GM10266 (cell line): ENCODE measurements at regions not wholly inside any gene's neighbourhood (a gene's known extent, or its start where the extent isn't known, plus 50 kb on each side); places are given as distances from the start of the nearest gene placed in this dataset.

ENCODE experiments used
- DNase-seq: peaks from one replicate; pipeline ENCODE4 v3.0.0; 2012; ENCODE audit errors: extremely low spot score
- TF ChIP-seq, protein P1 (sequence below): IDR thresholded peaks from 2 replicates; pipeline ENCODE4 v1.5.1; 2012; ENCODE audit warnings: mild to moderate bottlenecking, low read depth; ENCODE audit not compliant: control insufficient read depth, insufficient read depth; ENCODE audit errors: missing control alignments

- TF ChIP-seq, protein P1, sequence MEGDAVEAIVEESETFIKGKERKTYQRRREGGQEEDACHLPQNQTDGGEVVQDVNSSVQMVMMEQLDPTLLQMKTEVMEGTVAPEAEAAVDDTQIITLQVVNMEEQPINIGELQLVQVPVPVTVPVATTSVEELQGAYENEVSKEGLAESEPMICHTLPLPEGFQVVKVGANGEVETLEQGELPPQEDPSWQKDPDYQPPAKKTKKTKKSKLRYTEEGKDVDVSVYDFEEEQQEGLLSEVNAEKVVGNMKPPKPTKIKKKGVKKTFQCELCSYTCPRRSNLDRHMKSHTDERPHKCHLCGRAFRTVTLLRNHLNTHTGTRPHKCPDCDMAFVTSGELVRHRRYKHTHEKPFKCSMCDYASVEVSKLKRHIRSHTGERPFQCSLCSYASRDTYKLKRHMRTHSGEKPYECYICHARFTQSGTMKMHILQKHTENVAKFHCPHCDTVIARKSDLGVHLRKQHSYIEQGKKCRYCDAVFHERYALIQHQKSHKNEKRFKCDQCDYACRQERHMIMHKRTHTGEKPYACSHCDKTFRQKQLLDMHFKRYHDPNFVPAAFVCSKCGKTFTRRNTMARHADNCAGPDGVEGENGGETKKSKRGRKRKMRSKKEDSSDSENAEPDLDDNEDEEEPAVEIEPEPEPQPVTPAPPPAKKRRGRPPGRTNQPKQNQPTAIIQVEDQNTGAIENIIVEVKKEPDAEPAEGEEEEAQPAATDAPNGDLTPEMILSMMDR, result no peak
- DNase-seq, result no peak
Observed at GRCh38 chr11:106468531-106468930, 391.1 kb downstream of the AASDHPPT start.

DNA sequence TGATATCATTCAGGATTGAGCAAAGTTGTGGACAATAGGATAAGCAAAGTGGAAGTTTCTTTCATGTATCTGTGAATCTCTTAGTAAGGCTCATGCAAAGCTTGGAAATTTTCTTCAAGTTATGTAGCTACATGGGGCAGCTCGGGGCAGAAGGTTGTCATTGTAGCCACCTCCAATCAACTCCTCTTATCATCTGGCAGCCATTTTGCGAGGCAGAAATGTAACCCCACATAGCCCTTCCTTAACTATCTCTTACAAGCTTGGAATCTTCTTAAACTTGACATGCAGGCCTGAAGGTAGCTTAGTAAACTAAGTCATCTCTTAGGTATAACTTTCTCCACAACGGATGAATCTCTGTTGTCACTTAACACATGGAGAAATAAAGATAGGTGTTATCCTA is 392.8 kb downstream of the AASDHPPT start:
- DNase-seq, result no peak
- TF ChIP-seq, protein P1, result no peak

- no peak for DNase-seq
- TF ChIP-seq, protein P1, result no peak
Observed at GRCh38 chr11:106471276-106471675, 393.8 kb downstream of the AASDHPPT start.

- TF ChIP-seq, protein P1, result no peak
- no peak for DNase-seq
Observed at GRCh38 chr11:106473089-106473722, 395.7 kb downstream of the AASDHPPT start.

DNA sequence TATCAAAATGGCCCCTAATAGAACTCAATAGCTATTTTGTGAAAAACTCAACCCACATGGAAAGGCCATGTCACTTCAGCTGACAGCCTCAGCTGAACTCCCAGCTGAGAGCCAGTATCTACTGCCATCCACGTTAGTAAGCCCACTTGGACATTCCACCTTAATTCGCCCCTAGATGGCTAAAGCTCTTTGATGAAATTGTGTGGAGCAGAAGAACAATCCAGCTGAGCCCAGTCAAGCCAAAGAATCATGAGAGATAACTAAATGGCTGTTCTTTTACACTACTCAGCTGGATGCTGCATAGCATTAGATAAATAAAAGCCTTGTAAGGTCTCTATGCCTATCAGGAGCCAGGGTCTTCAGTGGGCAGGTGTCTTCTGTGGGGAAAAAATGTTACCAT is 396.8 kb downstream of the AASDHPPT start:
- no peak for DNase-seq
- TF ChIP-seq, protein P1, result no peak

- TF ChIP-seq, protein P1, result no peak
- DNase-seq, result no peak
Observed at GRCh38 chr11:106475181-106475580, 397.7 kb downstream of the AASDHPPT start.

DNA sequence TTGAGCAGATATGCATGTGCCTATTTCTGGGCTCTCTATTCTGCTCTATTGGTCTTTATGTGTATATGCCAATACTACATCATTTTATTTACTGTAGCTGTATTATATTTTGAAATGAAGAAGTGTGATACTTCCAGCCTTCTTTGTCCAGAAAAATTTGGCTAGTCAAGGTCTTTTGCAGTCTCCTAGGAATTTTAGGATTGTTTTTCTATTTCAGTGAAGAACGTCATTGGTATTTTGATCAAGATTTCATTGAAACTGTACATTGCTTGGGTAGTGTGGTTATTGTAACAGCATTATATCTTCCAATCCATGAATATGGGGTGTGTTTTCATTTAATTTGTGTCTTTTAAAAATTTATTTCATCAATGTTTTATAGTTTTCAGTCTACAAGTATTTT is 400.3 kb downstream of the AASDHPPT start:
- DNase-seq, result no peak
- TF ChIP-seq, protein P1, result no peak
